Loucy (cell line): ENCODE measurements at regions not wholly inside any gene's neighbourhood (a gene's known extent, or its start where the extent isn't known, plus 50 kb on each side); places are given as distances from the start of the nearest gene placed in this dataset.

Experiments used
- CTCF ChIP-seq: fragments of 200-600 bp; sonication (generic); conservative IDR thresholded peaks from 2 replicates; pipeline ENCODE4 v1.5.1; 2014; ENCODE audit warnings: mild to moderate bottlenecking, antibody characterized with exemption, low read length
- EZH2phosphoT487 ChIP-seq: fragments of 200-600 bp; IDR thresholded peaks from 2 replicates; pipeline ENCODE4 v1.6.1; 2018; ENCODE audit warnings: antibody characterized with exemption, mild to moderate bottlenecking, moderate library complexity, borderline replicate concordance

GRCh38 chr2:240215676-240216051 is 75.2 kb upstream of the OTOS start:
- no peak for TF ChIP-seq CTCF
- TF ChIP-seq EZH2phosphoT487 = no peak
